IMR-90 (cell line): ENCODE measurements at regions not wholly inside any gene's neighbourhood (a gene's known extent, or its start where the extent isn't known, plus 50 kb on each side); places are given as distances from the start of the nearest gene placed in this dataset.
"Not testable (repeated sequence)": the region's sequence is repeated elsewhere in the genome, so short reads cannot be mapped to it uniquely, and the experiment has no call there.

Experiments used
- ATAC-seq: fragments of 200-7000 bp; cut with Tn5 transposase; 2 replicates; pipeline ENCODE4 v1.9.1; 2020; ENCODE audit warnings: low read depth, mild to moderate bottlenecking, moderate library complexity
- BruUV-seq: library from RNA; stranded (reverse); fragments of 400-500 nt; replicated peaks from 2 replicates; lab custom pipeline; 2021; lab: Mats Ljungman, UMichigan
- CTCF ChIA-PET: fragments of 300-600 bp; formaldehyde crosslinking; extraction: SDS; loops from one replicate; lab custom pipeline; 2021; ENCODE audit warnings: antibody characterized with exemption; lab: Yijun Ruan, JAX
- POLR2A ChIA-PET: fragments of 300-600 bp; sonication (Branson Sonifier 250); formaldehyde crosslinking; loops from one replicate; lab custom pipeline; 2022; ENCODE audit warnings: antibody characterized with exemption; ENCODE audit not compliant: unreplicated experiment; lab: Charles Lee
- DNase-seq: peaks from one replicate; pipeline ENCODE4 v3.0.0; 2013
- H2AFZ ChIP-seq: replicated peaks from 2 replicates; pipeline ENCODE3; 2013; ENCODE audit warnings: low read length, mild to moderate bottlenecking; ENCODE audit not compliant: poor library complexity
- H2AK5ac ChIP-seq: 2 replicates; pipeline ENCODE4 v1.6.1; 2013; ENCODE audit warnings: low read depth, low read length, inconsistent platforms
- H2AK9ac ChIP-seq: replicated peaks from 2 replicates; pipeline ENCODE3; 2013; ENCODE audit warnings: mild to moderate bottlenecking, low read depth, low read length, moderate library complexity; ENCODE audit not compliant: poor library complexity
- H2BK120ac ChIP-seq: 2 replicates; pipeline ENCODE4 v1.6.1; 2013; ENCODE audit warnings: low read depth, low read length, inconsistent platforms
- H2BK15ac ChIP-seq: 3 replicates; pipeline ENCODE4 v1.6.1; 2013; ENCODE audit warnings: low read depth, low read length, inconsistent platforms
- H2BK20ac ChIP-seq: 2 replicates; pipeline ENCODE4 v1.6.1; 2013; ENCODE audit warnings: low read depth, mild to moderate bottlenecking, inconsistent platforms, low read length, moderate library complexity
- H2BK5ac ChIP-seq: 2 replicates; pipeline ENCODE4 v1.6.1; 2013; ENCODE audit warnings: mild to moderate bottlenecking, low read depth, low read length, inconsistent platforms; ENCODE audit not compliant: poor library complexity, severe bottlenecking
- H3K14ac ChIP-seq: replicated peaks from 2 replicates; pipeline ENCODE4 v1.6.1; 2013; ENCODE audit warnings: low read depth, low read length, inconsistent platforms
- H3K18ac ChIP-seq: 2 replicates; pipeline ENCODE4 v1.6.1; 2013; ENCODE audit warnings: low read depth, low read length, control low read depth
- H3K23ac ChIP-seq: 2 replicates; pipeline ENCODE4 v1.6.1; 2013; ENCODE audit warnings: low read depth, low read length, inconsistent platforms
- H3K27ac ChIP-seq: 2 replicates; pipeline ENCODE4 v1.5.1; 2013; ENCODE audit warnings: mild to moderate bottlenecking, control low read depth, low read length; ENCODE audit not compliant: insufficient read depth
- H3K27me3 ChIP-seq: 2 replicates; pipeline ENCODE4 v1.6.1; 2013; ENCODE audit warnings: low read length; ENCODE audit not compliant: control insufficient read depth, insufficient read depth
- H3K36me3 ChIP-seq: 2 replicates; pipeline ENCODE4 v1.6.1; 2013; ENCODE audit warnings: low read length, mixed read lengths; ENCODE audit not compliant: control insufficient read depth, insufficient read depth
- H3K4ac ChIP-seq: 2 replicates; pipeline ENCODE4 v1.6.1; 2013; ENCODE audit warnings: low read depth, low read length, inconsistent platforms
- H3K4me1 ChIP-seq: 2 replicates; pipeline ENCODE4 v1.6.1; 2013; ENCODE audit warnings: low read length, mixed read lengths; ENCODE audit not compliant: control insufficient read depth, insufficient read depth
- H3K4me2 ChIP-seq: 2 replicates; pipeline ENCODE4 v1.6.1; 2013; ENCODE audit warnings: low read depth, mild to moderate bottlenecking, control low read depth, low read length, moderate library complexity
- H3K4me3 ChIP-seq: 2 replicates; pipeline ENCODE4 v1.5.1; 2013; ENCODE audit warnings: low read depth, mild to moderate bottlenecking, control low read depth, low read length, moderate library complexity; ENCODE audit not compliant: insufficient read depth
- H3K56ac ChIP-seq: 2 replicates; pipeline ENCODE4 v1.6.1; 2013; ENCODE audit warnings: low read length, inconsistent platforms; ENCODE audit not compliant: insufficient read depth; ENCODE audit errors: extremely low read depth
- H3K79me1 ChIP-seq, 2 experiments: 2 replicates each; pipeline ENCODE4 v1.6.1; 2013; ENCODE audit warnings: low read length in 2 of 2, inconsistent platforms in 1 of 2, low read depth in 1 of 2
- H3K9ac ChIP-seq: 2 replicates; pipeline ENCODE4 v1.6.1; 2013; ENCODE audit warnings: low read depth, low read length, control low read depth
- H3K9me1 ChIP-seq: 2 replicates; pipeline ENCODE4 v1.6.1; 2013; ENCODE audit warnings: low read length, inconsistent platforms; ENCODE audit not compliant: insufficient read depth
- H3K9me3 ChIP-seq: 2 replicates; pipeline ENCODE4 v1.6.1; 2013; ENCODE audit warnings: low read length; ENCODE audit not compliant: control insufficient read depth, insufficient read depth
- H4K20me1 ChIP-seq: 2 replicates; pipeline ENCODE4 v1.6.1; 2013; ENCODE audit warnings: low read length, inconsistent platforms; ENCODE audit not compliant: insufficient read depth
- H4K5ac ChIP-seq: 2 replicates; pipeline ENCODE4 v1.6.1; 2013; ENCODE audit warnings: mild to moderate bottlenecking, low read depth, low read length, control low read depth
- H4K8ac ChIP-seq, 2 experiments: 2 replicates each; pipeline ENCODE4 v1.6.1; 2013; ENCODE audit warnings: low read depth in 2 of 2, low read length in 2 of 2, control low read depth in 1 of 2, inconsistent platforms in 1 of 2
- H4K91ac ChIP-seq: 2 replicates; pipeline ENCODE4 v1.6.1; 2013; ENCODE audit warnings: low read depth, low read length, inconsistent platforms; ENCODE audit not compliant: insufficient read depth
- WGBS, 2 experiments: methylation state at CpG; one replicate each; pipeline versions ENCODE4 v1.1.5 to v1.1.7; 2013; ENCODE audit warnings: missing lambda C conversion rate in 2 of 2; ENCODE audit not compliant: insufficient read length in 1 of 2; ENCODE audit errors: extremely low coverage in 2 of 2; 5-methylcytosine and 5-hydroxymethylcytosine counted together
- dilution Hi-C: fragments of 300-500 bp; cut with HindIII; formaldehyde crosslinking; loops from one replicate; pipeline ENCODE4 v1.14.3; 2018; ENCODE audit warnings: low sequenced_read_pairs; ENCODE audit not compliant: unreplicated experiment
- in situ Hi-C: fragments of 300-500 bp; cut with MboI; formaldehyde crosslinking; loops from 3 replicates; pipeline ENCODE4 v1.14.3; 2019; ENCODE audit warnings: low sequenced_read_pairs, inconsistent platforms, mixed read lengths
- intact Hi-C: fragments of 100-400 bp; cut with micrococcal nuclease; formaldehyde crosslinking; loops from 2 replicates; pipeline ENCODE4 v1.10.0; 2022

DNA sequence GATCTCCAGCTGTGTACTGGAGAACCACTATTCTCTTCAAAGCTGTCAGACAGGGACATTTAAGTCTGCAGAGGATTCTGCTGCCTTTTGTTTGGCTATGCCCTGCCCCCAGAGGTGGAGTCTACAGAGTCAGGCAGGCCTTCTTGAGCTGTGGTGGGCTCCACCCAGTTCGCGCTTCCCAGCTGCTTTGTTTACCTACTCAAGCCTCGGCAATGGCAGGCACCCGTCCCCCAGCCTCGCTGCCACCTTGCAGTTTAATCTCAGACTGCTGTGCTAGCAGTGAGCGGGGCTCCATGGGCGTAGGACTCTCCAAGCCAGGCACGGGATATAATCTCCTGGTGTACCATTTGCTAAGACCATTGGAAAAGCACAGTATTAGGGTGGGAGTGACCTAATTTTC is 145.5 kb downstream of the LAS1L start:
- H2AFZ ChIP-seq, H3K36me3 ChIP-seq, H3K18ac ChIP-seq, H2BK15ac ChIP-seq, BruUV-seq, H3K9ac ChIP-seq, H2BK20ac ChIP-seq, H2AK9ac ChIP-seq, intact Hi-C loops, H3K79me1 ChIP-seq, H3K27ac ChIP-seq, H3K14ac ChIP-seq, H3K9me1 ChIP-seq, DNase-seq, H3K4me2 ChIP-seq, CTCF ChIA-PET, H3K4ac ChIP-seq, dilution Hi-C loops, H3K4me1 ChIP-seq, POLR2A ChIA-PET, H4K5ac ChIP-seq, H4K8ac ChIP-seq, H2BK120ac ChIP-seq, H2AK5ac ChIP-seq, H2BK5ac ChIP-seq, H3K56ac ChIP-seq, H3K23ac ChIP-seq, in situ Hi-C loops, H3K27me3 ChIP-seq, H3K9me3 ChIP-seq, H3K4me3 ChIP-seq, ATAC-seq, H4K20me1 ChIP-seq, H4K91ac ChIP-seq: not testable (repeated sequence)
- WGBS, 2 experiments: no CpG with 5 or more reads among the region's 8 CpGs
